Panc1 (cell line): ENCODE measurements at regions not wholly inside any gene's neighbourhood (a gene's known extent, or its start where the extent isn't known, plus 50 kb on each side); places are given as distances from the start of the nearest gene placed in this dataset.

Experiments
- ATAC-seq: fragments of 200-7000 bp; cut with Tn5 transposase; 2 replicates; pipeline ENCODE4 v1.9.1; 2020; ENCODE audit warnings: mild to moderate bottlenecking, moderate library complexity
- BruUV-seq: library from RNA; stranded (reverse); fragments of 400-500 nt; replicated peaks from 2 replicates; lab custom pipeline; 2021; lab: Mats Ljungman, UMichigan
- CTCF ChIA-PET: fragments of 300-600 bp; sonication (Branson Sonifier 250); formaldehyde crosslinking; loops from one replicate; lab custom pipeline; 2022; ENCODE audit warnings: antibody characterized with exemption; lab: Charles Lee
- POLR2A ChIA-PET: fragments of 300-600 bp; sonication (Branson Sonifier 250); formaldehyde crosslinking; loops from one replicate; lab custom pipeline; 2022; ENCODE audit warnings: antibody characterized with exemption; lab: Charles Lee
- DNase-seq: peaks from one replicate; pipeline ENCODE4 v3.0.0-alpha.2; 2010; ENCODE audit warnings: low read depth, low spot score
- H3K27ac ChIP-seq: 2 replicates; pipeline ENCODE4 v1.5.1; 2011; ENCODE audit warnings: mild to moderate bottlenecking, low read length, inconsistent platforms
- H3K27me3 ChIP-seq: fragments of 200-500 bp; sonication (Bioruptor generic); 2 replicates; pipeline ENCODE4 v1.6.0; 2014; ENCODE audit warnings: low read length, inconsistent platforms; ENCODE audit not compliant: control insufficient read depth, insufficient read depth
- H3K36me3 ChIP-seq: fragments of 200-500 bp; sonication (Bioruptor generic); 2 replicates; pipeline ENCODE4 v1.5.1; 2014; ENCODE audit warnings: inconsistent platforms, mild to moderate bottlenecking, low read length, moderate library complexity; ENCODE audit not compliant: control insufficient read depth, insufficient read depth
- H3K4me1 ChIP-seq: 2 replicates; pipeline ENCODE4 v1.5.1; 2011; ENCODE audit warnings: inconsistent platforms, mild to moderate bottlenecking, low read length, moderate library complexity; ENCODE audit not compliant: control insufficient read depth, insufficient read depth
- H3K4me3 ChIP-seq, 2 experiments: 2 replicates each; pipeline ENCODE4 v1.5.1; 2011 to 2012; ENCODE audit warnings: low read depth in 2 of 2, low read length in 2 of 2, mild to moderate bottlenecking in 2 of 2, inconsistent platforms in 1 of 2, moderate library complexity in 1 of 2
- H3K9me3 ChIP-seq: fragments of 200-500 bp; sonication (Bioruptor generic); 2 replicates; pipeline ENCODE4 v1.5.1; 2014; ENCODE audit warnings: low read depth, mild to moderate bottlenecking, inconsistent platforms, low read length, moderate library complexity; ENCODE audit not compliant: control insufficient read depth, insufficient read depth
- POLR2AphosphoS5 ChIP-seq: IDR thresholded peaks from 2 replicates; pipeline ENCODE4 v1.6.1; 2012; ENCODE audit warnings: mild to moderate bottlenecking, low read depth, low read length, moderate library complexity
- REST ChIP-seq, 2 experiments: IDR thresholded peaks; 2 replicates each; pipeline ENCODE4 v1.6.1; 2011 to 2012; ENCODE audit warnings: low read depth in 2 of 2, control low read depth in 1 of 2, low read length in 1 of 2, mild to moderate bottlenecking in 1 of 2, moderate library complexity in 1 of 2; ENCODE audit not compliant: insufficient read depth in 1 of 2
- SIN3A ChIP-seq: IDR thresholded peaks from 2 replicates; pipeline ENCODE4 v1.6.1; 2012; ENCODE audit warnings: low read depth, mild to moderate bottlenecking, low read length, moderate library complexity, borderline replicate concordance; ENCODE audit not compliant: insufficient read depth
- TCF7L2 ChIP-seq: IDR thresholded peaks from 2 replicates; pipeline ENCODE4 v1.6.1; 2011; ENCODE audit warnings: mild to moderate bottlenecking, low read depth, low read length, inconsistent platforms
- in situ Hi-C: cut with HindIII; loops from 2 replicates; pipeline ENCODE4 v1.10.0; 2016; ENCODE audit warnings: low sequenced_read_pairs, low pct_unique_long_range_greater_than_20kb
- intact Hi-C: fragments of 100-400 bp; cut with micrococcal nuclease; formaldehyde crosslinking; loops from one replicate; pipeline ENCODE4 v1.10.0; 2022; ENCODE audit not compliant: unreplicated experiment
- TF ChIP-seq, protein P1 (sequence below): fragments of 450-650 bp; IDR thresholded peaks from 2 replicates; pipeline ENCODE4 v1.5.1; 2017; ENCODE audit warnings: mild to moderate bottlenecking

- CTCF ChIA-PET = no interaction called here
- DNase-seq = no peak
- TF ChIP-seq, protein P1, sequence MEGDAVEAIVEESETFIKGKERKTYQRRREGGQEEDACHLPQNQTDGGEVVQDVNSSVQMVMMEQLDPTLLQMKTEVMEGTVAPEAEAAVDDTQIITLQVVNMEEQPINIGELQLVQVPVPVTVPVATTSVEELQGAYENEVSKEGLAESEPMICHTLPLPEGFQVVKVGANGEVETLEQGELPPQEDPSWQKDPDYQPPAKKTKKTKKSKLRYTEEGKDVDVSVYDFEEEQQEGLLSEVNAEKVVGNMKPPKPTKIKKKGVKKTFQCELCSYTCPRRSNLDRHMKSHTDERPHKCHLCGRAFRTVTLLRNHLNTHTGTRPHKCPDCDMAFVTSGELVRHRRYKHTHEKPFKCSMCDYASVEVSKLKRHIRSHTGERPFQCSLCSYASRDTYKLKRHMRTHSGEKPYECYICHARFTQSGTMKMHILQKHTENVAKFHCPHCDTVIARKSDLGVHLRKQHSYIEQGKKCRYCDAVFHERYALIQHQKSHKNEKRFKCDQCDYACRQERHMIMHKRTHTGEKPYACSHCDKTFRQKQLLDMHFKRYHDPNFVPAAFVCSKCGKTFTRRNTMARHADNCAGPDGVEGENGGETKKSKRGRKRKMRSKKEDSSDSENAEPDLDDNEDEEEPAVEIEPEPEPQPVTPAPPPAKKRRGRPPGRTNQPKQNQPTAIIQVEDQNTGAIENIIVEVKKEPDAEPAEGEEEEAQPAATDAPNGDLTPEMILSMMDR = no peak
- TF ChIP-seq REST (IDR thresholded peaks at IDR 0.05; ENCODE audit: insufficient read depth in 1 of 2, low read depth in 2 of 2, low read length in 1 of 2) (no peak), POLR2AphosphoS5 (no peak), SIN3A (no peak), TCF7L2 (no peak)
- no peak for ATAC-seq
- POLR2A ChIA-PET = no interaction called here
- H3K36me3 ChIP-seq = no peaks in the 10 kb centered on the region
- H3K4me1 ChIP-seq = no peaks in the 10 kb centered on the region
- H3K9me3 ChIP-seq = no peaks in the 10 kb centered on the region
- BruUV-seq = no TSS peak
- H3K27me3 ChIP-seq = no peaks in the 10 kb centered on the region
- in situ Hi-C loops = no loop called here
- H3K27ac ChIP-seq = no peak overlapping the region
- no peak overlapping the region for H3K4me3 ChIP-seq
- intact Hi-C loops = no loop called here
These were observed 147.5 kb upstream of the TSLP start for GRCh38 chr5:110923971-110924370.

DNA sequence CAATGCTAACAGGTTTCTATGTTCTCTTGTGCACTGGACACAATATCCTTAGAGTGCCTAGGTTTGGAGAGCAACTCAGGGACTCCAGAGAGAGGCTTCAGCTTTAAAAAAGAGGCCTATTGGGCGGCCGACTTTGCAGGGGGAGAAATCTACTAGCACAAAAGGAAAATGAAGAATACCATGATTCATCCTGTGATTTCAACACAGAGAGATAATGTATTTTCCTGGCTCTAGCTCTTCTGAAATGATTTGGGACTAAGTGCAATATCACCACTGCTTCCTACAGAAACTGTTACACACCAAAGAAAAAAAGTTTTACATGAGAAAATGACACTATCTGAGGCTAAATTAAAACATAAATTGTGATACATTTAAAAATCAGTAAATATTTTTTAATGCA is 146.1 kb upstream of the TSLP start:
- in situ Hi-C loops = no loop called here

GRCh38 chr5:110925916-110926315 is 145.6 kb upstream of the TSLP start:
- DNase-seq = no peak
- CTCF ChIA-PET = no interaction called here

More for the DNA sequence above, 146.1 kb upstream of the TSLP start:
- H3K36me3 ChIP-seq = no peaks in the 10 kb centered on the region
- H3K9me3 ChIP-seq = no peaks in the 10 kb centered on the region
- ATAC-seq = no peak
- intact Hi-C loops = no loop called here
- ChIA-PET POLR2A (no interaction called here), CTCF (no interaction called here)
- no peak overlapping the region for H3K4me3 ChIP-seq
- H3K27ac ChIP-seq = no peak overlapping the region
- DNase-seq = no peak
- H3K4me1 ChIP-seq = no peaks in the 10 kb centered on the region
- no peak for TF ChIP-seq SIN3A
- BruUV-seq = no TSS peak
- H3K27me3 ChIP-seq = no peaks in the 10 kb centered on the region

More at GRCh38 chr5:110925916-110926315, 145.6 kb upstream of the TSLP start:
- BruUV-seq = no TSS peak
- intact Hi-C loops = no loop called here
- no peak for ATAC-seq
- Histone ChIP-seq H3K27ac (no peak overlapping the region), H3K4me1 (no peaks in the 10 kb centered on the region), H3K27me3 (no peaks in the 10 kb centered on the region), H3K36me3 (no peaks in the 10 kb centered on the region), H3K9me3 (no peaks in the 10 kb centered on the region), H3K4me3 (no peak overlapping the region)
- TF ChIP-seq SIN3A (no peak), REST (IDR thresholded peaks at IDR 0.05; ENCODE audit: insufficient read depth in 1 of 2, low read depth in 2 of 2, low read length in 1 of 2) (no peak)
- TF ChIP-seq, protein P1 = no peak
- POLR2A ChIA-PET = no interaction called here
- in situ Hi-C loops = no loop called here
